ENCODE measurements at regions not wholly inside any gene's neighbourhood (a gene's known extent, or its start where the extent isn't known, plus 50 kb on each side); places are given as distances from the start of the nearest gene placed in this dataset.

DNA sequence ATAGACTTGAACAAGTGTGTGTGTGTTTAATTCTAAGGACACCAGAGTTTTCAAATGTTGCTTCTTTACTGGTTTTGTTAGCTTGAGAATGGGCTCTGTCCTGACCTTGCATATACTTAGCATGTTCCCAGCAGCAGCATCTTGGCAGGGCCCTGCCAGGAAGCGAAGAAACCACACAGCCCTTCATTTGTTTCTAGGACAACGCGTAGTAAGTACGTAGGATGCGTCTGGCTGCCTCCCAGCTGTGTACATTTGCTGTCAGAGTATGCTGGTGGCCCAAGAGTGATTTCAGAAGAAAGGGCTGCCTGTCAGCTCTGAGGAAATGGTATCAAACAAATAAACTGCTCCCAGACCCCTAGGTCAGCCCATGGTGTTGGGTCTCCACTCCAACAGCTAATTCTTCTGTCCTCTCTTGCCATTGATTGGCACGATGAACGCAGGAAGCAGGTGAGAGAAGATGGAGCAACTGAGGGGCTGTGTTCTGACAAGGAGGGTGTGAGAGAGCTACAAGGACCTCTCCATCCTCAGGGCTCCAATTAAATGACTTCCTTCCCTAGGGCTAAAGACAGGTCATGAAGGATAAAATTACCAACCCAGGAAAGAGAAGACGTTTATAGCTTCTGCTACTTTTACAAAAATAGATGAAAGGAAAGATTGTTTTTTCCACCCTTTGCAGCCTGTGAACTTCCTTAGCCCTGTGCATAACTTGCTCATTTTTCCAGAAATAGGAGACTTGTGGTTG is 55.9 kb upstream of the HDDC2 start (continued):
- TF ChIP-seq, protein P1, sequence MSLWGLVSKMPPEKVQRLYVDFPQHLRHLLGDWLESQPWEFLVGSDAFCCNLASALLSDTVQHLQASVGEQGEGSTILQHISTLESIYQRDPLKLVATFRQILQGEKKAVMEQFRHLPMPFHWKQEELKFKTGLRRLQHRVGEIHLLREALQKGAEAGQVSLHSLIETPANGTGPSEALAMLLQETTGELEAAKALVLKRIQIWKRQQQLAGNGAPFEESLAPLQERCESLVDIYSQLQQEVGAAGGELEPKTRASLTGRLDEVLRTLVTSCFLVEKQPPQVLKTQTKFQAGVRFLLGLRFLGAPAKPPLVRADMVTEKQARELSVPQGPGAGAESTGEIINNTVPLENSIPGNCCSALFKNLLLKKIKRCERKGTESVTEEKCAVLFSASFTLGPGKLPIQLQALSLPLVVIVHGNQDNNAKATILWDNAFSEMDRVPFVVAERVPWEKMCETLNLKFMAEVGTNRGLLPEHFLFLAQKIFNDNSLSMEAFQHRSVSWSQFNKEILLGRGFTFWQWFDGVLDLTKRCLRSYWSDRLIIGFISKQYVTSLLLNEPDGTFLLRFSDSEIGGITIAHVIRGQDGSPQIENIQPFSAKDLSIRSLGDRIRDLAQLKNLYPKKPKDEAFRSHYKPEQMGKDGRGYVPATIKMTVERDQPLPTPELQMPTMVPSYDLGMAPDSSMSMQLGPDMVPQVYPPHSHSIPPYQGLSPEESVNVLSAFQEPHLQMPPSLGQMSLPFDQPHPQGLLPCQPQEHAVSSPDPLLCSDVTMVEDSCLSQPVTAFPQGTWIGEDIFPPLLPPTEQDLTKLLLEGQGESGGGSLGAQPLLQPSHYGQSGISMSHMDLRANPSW (CRISPR knock-in tag; conservative IDR thresholded peaks at IDR 0.05; ENCODE audit: low read depth), result no peak
- no peak for TF ChIP-seq EMX1 (CRISPR knock-in tag; IDR thresholded peaks at IDR 0.05)
- no peak for TF ChIP-seq TEAD1 (CRISPR knock-in tag; IDR thresholded peaks at IDR 0.05)
- TF ChIP-seq JAZF1 (CRISPR knock-in tag; IDR thresholded peaks at IDR 0.05), result no peak
- TF ChIP-seq, protein P2, sequence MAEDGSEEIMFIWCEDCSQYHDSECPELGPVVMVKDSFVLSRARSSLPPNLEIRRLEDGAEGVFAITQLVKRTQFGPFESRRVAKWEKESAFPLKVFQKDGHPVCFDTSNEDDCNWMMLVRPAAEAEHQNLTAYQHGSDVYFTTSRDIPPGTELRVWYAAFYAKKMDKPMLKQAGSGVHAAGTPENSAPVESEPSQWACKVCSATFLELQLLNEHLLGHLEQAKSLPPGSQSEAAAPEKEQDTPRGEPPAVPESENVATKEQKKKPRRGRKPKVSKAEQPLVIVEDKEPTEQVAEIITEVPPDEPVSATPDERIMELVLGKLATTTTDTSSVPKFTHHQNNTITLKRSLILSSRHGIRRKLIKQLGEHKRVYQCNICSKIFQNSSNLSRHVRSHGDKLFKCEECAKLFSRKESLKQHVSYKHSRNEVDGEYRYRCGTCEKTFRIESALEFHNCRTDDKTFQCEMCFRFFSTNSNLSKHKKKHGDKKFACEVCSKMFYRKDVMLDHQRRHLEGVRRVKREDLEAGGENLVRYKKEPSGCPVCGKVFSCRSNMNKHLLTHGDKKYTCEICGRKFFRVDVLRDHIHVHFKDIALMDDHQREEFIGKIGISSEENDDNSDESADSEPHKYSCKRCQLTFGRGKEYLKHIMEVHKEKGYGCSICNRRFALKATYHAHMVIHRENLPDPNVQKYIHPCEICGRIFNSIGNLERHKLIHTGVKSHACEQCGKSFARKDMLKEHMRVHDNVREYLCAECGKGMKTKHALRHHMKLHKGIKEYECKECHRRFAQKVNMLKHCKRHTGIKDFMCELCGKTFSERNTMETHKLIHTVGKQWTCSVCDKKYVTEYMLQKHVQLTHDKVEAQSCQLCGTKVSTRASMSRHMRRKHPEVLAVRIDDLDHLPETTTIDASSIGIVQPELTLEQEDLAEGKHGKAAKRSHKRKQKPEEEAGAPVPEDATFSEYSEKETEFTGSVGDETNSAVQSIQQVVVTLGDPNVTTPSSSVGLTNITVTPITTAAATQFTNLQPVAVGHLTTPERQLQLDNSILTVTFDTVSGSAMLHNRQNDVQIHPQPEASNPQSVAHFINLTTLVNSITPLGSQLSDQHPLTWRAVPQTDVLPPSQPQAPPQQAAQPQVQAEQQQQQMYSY (CRISPR knock-in tag; IDR thresholded peaks at IDR 0.05), result no peak

- Mint-ChIP-seq H3K36me3 (no peaks in the 10 kb centered on the region), H3K4me1 (peaks cover 33% of the 10 kb centered on the region), H3K27me3 (ENCODE audit: low read depth) (peaks cover 11% of the 10 kb centered on the region), H3K4me3 (no peak overlapping the region), H3K27ac (no peak overlapping the region), H3K9me3 (no peaks in the 10 kb centered on the region)
- DNase-seq (ENCODE audit: low spot score) (no peak), ATAC-seq (no peak)
- ChIA-PET POLR2A (no interaction called here), CTCF (no interaction called here)
- no peak for TF ChIP-seq EMX1 (CRISPR knock-in tag; IDR thresholded peaks at IDR 0.05)
- no peak for TF ChIP-seq MYBL2 (CRISPR knock-in tag; IDR thresholded peaks at IDR 0.05)
- TF ChIP-seq, protein P2 (CRISPR knock-in tag; IDR thresholded peaks at IDR 0.05), result no peak
- TF ChIP-seq ZNF121 (CRISPR knock-in tag; IDR thresholded peaks at IDR 0.05), result no peak
- TF ChIP-seq, protein P3, sequence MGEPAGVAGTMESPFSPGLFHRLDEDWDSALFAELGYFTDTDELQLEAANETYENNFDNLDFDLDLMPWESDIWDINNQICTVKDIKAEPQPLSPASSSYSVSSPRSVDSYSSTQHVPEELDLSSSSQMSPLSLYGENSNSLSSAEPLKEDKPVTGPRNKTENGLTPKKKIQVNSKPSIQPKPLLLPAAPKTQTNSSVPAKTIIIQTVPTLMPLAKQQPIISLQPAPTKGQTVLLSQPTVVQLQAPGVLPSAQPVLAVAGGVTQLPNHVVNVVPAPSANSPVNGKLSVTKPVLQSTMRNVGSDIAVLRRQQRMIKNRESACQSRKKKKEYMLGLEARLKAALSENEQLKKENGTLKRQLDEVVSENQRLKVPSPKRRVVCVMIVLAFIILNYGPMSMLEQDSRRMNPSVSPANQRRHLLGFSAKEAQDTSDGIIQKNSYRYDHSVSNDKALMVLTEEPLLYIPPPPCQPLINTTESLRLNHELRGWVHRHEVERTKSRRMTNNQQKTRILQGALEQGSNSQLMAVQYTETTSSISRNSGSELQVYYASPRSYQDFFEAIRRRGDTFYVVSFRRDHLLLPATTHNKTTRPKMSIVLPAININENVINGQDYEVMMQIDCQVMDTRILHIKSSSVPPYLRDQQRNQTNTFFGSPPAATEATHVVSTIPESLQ (CRISPR knock-in tag; IDR thresholded peaks at IDR 0.05), result no peak
- TF ChIP-seq, protein P4, sequence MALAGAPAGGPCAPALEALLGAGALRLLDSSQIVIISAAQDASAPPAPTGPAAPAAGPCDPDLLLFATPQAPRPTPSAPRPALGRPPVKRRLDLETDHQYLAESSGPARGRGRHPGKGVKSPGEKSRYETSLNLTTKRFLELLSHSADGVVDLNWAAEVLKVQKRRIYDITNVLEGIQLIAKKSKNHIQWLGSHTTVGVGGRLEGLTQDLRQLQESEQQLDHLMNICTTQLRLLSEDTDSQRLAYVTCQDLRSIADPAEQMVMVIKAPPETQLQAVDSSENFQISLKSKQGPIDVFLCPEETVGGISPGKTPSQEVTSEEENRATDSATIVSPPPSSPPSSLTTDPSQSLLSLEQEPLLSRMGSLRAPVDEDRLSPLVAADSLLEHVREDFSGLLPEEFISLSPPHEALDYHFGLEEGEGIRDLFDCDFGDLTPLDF (CRISPR knock-in tag; IDR thresholded peaks at IDR 0.05), result no peak
- TF ChIP-seq E2F5 (CRISPR knock-in tag; IDR thresholded peaks at IDR 0.05), result no peak
- TF ChIP-seq ERG (CRISPR knock-in tag; IDR thresholded peaks at IDR 0.05), result no peak
- no peak for TF ChIP-seq ZNF416 (CRISPR knock-in tag; IDR thresholded peaks at IDR 0.05)
- TF ChIP-seq USF1 (CRISPR knock-in tag; IDR thresholded peaks at IDR 0.05), result no peak
Observed at GRCh38 chr6:125358898-125359297, 57.1 kb upstream of the HDDC2 start.

All from WTC11 (cell line).